SKM-1 treated with dmso at 0.1 percent for 144 hours (cell line): ENCODE measurements at regions not wholly inside any gene's neighbourhood (a gene's known extent, or its start where the extent isn't known, plus 50 kb on each side); places are given as distances from the start of the nearest gene placed in this dataset.

Experiments used
- DNase-seq: peaks from one replicate; lab custom pipeline; 2025; ENCODE audit not compliant: unreplicated experiment; lab: John Stamatoyannopoulos, UW

- no peak for DNase-seq
These were observed 76.3 kb downstream of the MRPL14 start for GRCh38 chr6:44050872-44051505.

- no peak for DNase-seq
These were observed 77.0 kb downstream of the MRPL14 start for GRCh38 chr6:44049989-44050871.

GRCh38 chr6:44049163-44049988 lies 77.9 kb downstream of the MRPL14 start:
- DNase-seq: no peak

GRCh38 chr6:44048277-44048676 lies 79.0 kb downstream of the MRPL14 start:
- no peak for DNase-seq

GRCh38 chr6:44047801-44048200 lies 79.5 kb downstream of the MRPL14 start:
- DNase-seq: no peak

GRCh38 chr6:44047179-44047546 lies 80.1 kb downstream of the MRPL14 start:
- no peak for DNase-seq

GRCh38 chr6:44046516-44047178 lies 80.6 kb downstream of the MRPL14 start:
- DNase-seq: no peak

GRCh38 chr6:44045672-44046015 lies 81.6 kb downstream of the MRPL14 start:
- DNase-seq: no peak

GRCh38 chr6:44044940-44045671 lies 82.1 kb downstream of the MRPL14 start:
- no peak for DNase-seq

- DNase-seq: no peak
These were observed 83.1 kb downstream of the MRPL14 start for GRCh38 chr6:44044154-44044539.

- DNase-seq: no peak
These were observed 83.6 kb downstream of the MRPL14 start for GRCh38 chr6:44043479-44044153.

GRCh38 chr6:44042989-44043478 lies 84.2 kb downstream of the MRPL14 start:
- DNase-seq: peak; percentile 33

- DNase-seq: no peak
These were observed 84.8 kb downstream of the MRPL14 start for GRCh38 chr6:44042261-44042988.

- no peak for DNase-seq
These were observed 85.6 kb downstream of the MRPL14 start for GRCh38 chr6:44041461-44042260.

GRCh38 chr6:44040786-44041185 lies 86.5 kb downstream of the MRPL14 start:
- no peak for DNase-seq

- DNase-seq: no peak
These were observed 87.4 kb downstream of the MRPL14 start for GRCh38 chr6:44039839-44040350.

- no peak for DNase-seq
These were observed 88.0 kb downstream of the MRPL14 start for GRCh38 chr6:44039191-44039719.

- DNase-seq: no peak
These were observed 88.6 kb downstream of the MRPL14 start for GRCh38 chr6:44038543-44039065.
